Fibroblast of mammary gland (primary cell): ENCODE measurements at regions not wholly inside any gene's neighbourhood (a gene's known extent, or its start where the extent isn't known, plus 50 kb on each side); places are given as distances from the start of the nearest gene placed in this dataset.

Experiments
- DNase-seq: peaks from one replicate; pipeline ENCODE4 v3.0.0-alpha.2; 2010; ENCODE audit warnings: low read depth
- H3K4me3 ChIP-seq: 2 replicates; pipeline ENCODE4 v1.5.1; 2011; ENCODE audit warnings: low read depth, mild to moderate bottlenecking, low read length, moderate library complexity; ENCODE audit not compliant: control insufficient read depth
- TF ChIP-seq, protein P1 (sequence below): conservative IDR thresholded peaks from 2 replicates; pipeline ENCODE4 v1.5.1; 2011; ENCODE audit warnings: low read depth, low read length, inconsistent platforms; ENCODE audit not compliant: control insufficient read depth, insufficient read depth

DNA sequence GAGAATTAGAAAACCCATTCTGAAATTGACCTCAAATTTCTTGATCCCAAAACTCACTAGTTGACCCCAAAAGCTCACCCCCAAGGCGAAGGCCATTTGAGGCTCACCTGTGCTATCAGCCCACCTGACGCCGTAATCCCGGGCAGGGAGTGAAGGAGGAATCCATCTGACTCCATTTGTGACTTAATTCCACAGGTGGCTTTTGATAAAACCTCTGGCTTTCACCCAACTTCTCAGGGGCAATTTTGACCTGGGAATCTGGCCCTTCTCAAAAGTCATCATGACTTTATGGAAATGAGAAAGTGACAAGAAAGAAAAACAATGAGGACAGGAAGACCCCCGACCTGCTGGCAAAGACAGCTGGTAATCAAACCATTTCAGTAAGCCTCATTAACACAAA lies 86.9 kb upstream of the SALL3 start:
- H3K4me3 ChIP-seq = no peak overlapping the region
- no peak for DNase-seq
- TF ChIP-seq, protein P1, sequence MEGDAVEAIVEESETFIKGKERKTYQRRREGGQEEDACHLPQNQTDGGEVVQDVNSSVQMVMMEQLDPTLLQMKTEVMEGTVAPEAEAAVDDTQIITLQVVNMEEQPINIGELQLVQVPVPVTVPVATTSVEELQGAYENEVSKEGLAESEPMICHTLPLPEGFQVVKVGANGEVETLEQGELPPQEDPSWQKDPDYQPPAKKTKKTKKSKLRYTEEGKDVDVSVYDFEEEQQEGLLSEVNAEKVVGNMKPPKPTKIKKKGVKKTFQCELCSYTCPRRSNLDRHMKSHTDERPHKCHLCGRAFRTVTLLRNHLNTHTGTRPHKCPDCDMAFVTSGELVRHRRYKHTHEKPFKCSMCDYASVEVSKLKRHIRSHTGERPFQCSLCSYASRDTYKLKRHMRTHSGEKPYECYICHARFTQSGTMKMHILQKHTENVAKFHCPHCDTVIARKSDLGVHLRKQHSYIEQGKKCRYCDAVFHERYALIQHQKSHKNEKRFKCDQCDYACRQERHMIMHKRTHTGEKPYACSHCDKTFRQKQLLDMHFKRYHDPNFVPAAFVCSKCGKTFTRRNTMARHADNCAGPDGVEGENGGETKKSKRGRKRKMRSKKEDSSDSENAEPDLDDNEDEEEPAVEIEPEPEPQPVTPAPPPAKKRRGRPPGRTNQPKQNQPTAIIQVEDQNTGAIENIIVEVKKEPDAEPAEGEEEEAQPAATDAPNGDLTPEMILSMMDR = no peak

- DNase-seq = no peak
- no peak overlapping the region for H3K4me3 ChIP-seq
Observed at GRCh38 chr18:78893281-78894032, 86.2 kb upstream of the SALL3 start.

GRCh38 chr18:78894033-78894305 lies 85.6 kb upstream of the SALL3 start:
- DNase-seq = no peak
- TF ChIP-seq, protein P1 = no peak
- H3K4me3 ChIP-seq = no peak overlapping the region

More at GRCh38 chr18:78893281-78894032, 86.2 kb upstream of the SALL3 start:
- TF ChIP-seq, protein P1 = no peak

DNA sequence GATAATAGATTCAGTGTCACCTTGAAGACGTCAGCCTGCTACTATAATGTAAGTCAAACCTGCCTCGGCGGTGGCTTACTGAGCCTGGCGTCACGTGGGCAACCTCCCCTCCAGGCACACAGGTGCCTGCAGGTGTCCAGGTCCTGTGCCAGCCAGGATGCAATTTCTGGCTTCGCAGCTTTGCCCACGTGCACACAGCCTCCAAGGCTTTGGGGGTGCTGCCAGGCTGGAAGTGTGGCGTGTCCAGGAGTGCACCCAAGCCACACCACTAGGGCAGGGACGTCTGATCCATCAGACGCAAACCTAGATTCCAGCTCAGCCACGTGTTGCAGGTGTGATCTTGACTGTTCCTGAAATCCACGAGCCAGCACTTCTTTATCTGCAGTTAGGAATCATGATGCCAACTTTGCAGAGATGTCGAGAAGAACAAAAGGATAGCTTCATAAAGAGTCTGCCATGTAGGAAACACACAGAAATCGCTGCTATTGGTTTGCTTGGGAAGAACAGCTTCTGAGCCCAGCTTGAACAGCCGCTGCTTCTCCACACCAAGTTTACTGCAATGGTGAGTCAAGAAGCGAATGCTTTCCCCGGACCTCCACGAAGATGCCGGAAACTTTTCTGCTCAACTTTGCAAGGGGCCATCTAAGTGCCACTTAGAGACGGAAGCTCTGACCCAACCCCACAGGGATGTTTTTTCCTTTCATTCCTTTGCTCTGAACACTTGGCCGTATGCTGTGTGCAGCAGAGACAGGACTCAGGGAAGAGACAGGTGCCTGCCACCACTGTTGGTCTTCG lies 84.2 kb upstream of the SALL3 start:
- no peak overlapping the region for H3K4me3 ChIP-seq
- DNase-seq = no peak
- TF ChIP-seq, protein P1 = no peak

GRCh38 chr18:78896111-78896905 lies 83.3 kb upstream of the SALL3 start:
- DNase-seq = no peak
- TF ChIP-seq, protein P1 = no peak

GRCh38 chr18:78898066-78898465 lies 81.6 kb upstream of the SALL3 start:
- DNase-seq = no peak
- H3K4me3 ChIP-seq = no peak overlapping the region
- TF ChIP-seq, protein P1 = no peak

More at GRCh38 chr18:78896111-78896905, 83.3 kb upstream of the SALL3 start:
- no peak overlapping the region for H3K4me3 ChIP-seq
